SW480 (cell line): ENCODE measurements at regions not wholly inside any gene's neighbourhood (a gene's known extent, or its start where the extent isn't known, plus 50 kb on each side); places are given as distances from the start of the nearest gene placed in this dataset.
"Not testable (repeated sequence)": the region's sequence is repeated elsewhere in the genome, so short reads cannot be mapped to it uniquely, and the experiment has no call there.

ENCODE experiments used
- DNase-seq: peaks from one replicate; pipeline ENCODE4 v3.0.0-alpha.2; 2016; ENCODE audit warnings: low spot score

- no peak for DNase-seq
Measured at GRCh38 chr3:95758707-95759106, 1055.7 kb upstream of the EPHA6 start.

GRCh38 chr3:95759614-95760301, 1054.6 kb upstream of the EPHA6 start:
- DNase-seq: no peak

- DNase-seq: no peak
Measured at GRCh38 chr3:95775486-95776094, 1038.8 kb upstream of the EPHA6 start.

GRCh38 chr3:95781598-95781997, 1032.8 kb upstream of the EPHA6 start:
- no peak for DNase-seq

- no peak for DNase-seq
Measured at GRCh38 chr3:95789111-95789510, 1025.3 kb upstream of the EPHA6 start.

- no peak for DNase-seq
Measured at GRCh38 chr3:95797081-95797480, 1017.3 kb upstream of the EPHA6 start.

- no peak for DNase-seq
Measured at GRCh38 chr3:95798628-95799027, 1015.8 kb upstream of the EPHA6 start.

GRCh38 chr3:95810462-95810861, 1003.9 kb upstream of the EPHA6 start:
- DNase-seq: no peak

- DNase-seq: no peak
Measured at GRCh38 chr3:95813244-95813643, 1001.1 kb upstream of the EPHA6 start.

GRCh38 chr3:95815828-95816227, 998.6 kb upstream of the EPHA6 start:
- no peak for DNase-seq

- DNase-seq: no peak
Measured at GRCh38 chr3:95826419-95826818, 988.0 kb upstream of the EPHA6 start.

- no peak for DNase-seq
Measured at GRCh38 chr3:95832146-95832545, 982.2 kb upstream of the EPHA6 start.

- not testable (repeated sequence) for DNase-seq
Measured at GRCh38 chr3:95860628-95861027, 953.8 kb upstream of the EPHA6 start.

- DNase-seq: no peak
Measured at GRCh38 chr3:95883801-95884200, 930.6 kb upstream of the EPHA6 start.

- DNase-seq: no peak
Measured at GRCh38 chr3:95886616-95887015, 927.8 kb upstream of the EPHA6 start.

GRCh38 chr3:95887114-95887513, 927.3 kb upstream of the EPHA6 start:
- DNase-seq: no peak

GRCh38 chr3:95894820-95895219, 919.6 kb upstream of the EPHA6 start:
- no peak for DNase-seq

- DNase-seq: no peak
Measured at GRCh38 chr3:95899494-95899893, 914.9 kb upstream of the EPHA6 start.

GRCh38 chr3:95899911-95900310, 914.5 kb upstream of the EPHA6 start:
- DNase-seq: no peak

GRCh38 chr3:95901948-95902347, 912.4 kb upstream of the EPHA6 start:
- DNase-seq: no peak

- no peak for DNase-seq
Measured at GRCh38 chr3:95905182-95905581, 909.2 kb upstream of the EPHA6 start.

GRCh38 chr3:95911767-95912166, 902.6 kb upstream of the EPHA6 start:
- no peak for DNase-seq

GRCh38 chr3:95923496-95924210, 890.7 kb upstream of the EPHA6 start:
- no peak for DNase-seq
